ENCODE measurements at regions not wholly inside any gene's neighbourhood (a gene's known extent, or its start where the extent isn't known, plus 50 kb on each side); places are given as distances from the start of the nearest gene placed in this dataset.
A peak's percentile ranks its signal among the peaks of the same experiment; 100 is the strongest.
"Not testable (repeated sequence)": the region's sequence is repeated elsewhere in the genome, so short reads cannot be mapped to it uniquely, and the experiment has no call there.

GRCh38 chr12:74595696-74596095, 58.1 kb downstream of the ATXN7L3B start:
- Histone ChIP-seq H3K9ac (ENCODE audit: insufficient read length) (no peak overlapping the region), H3K9me3 (ENCODE audit: low read depth, low read length) (no peaks in the 10 kb centered on the region), H3K27ac (no peak overlapping the region), H3K36me3 (ENCODE audit: insufficient read depth, low read length) (no peaks in the 10 kb centered on the region), H3K4me3 (no peak overlapping the region)
- no peak for DNase-seq (ENCODE audit: low read depth, low spot score)
- TF ChIP-seq POLR2AphosphoS5 (IDR thresholded peaks at IDR 0.05; ENCODE audit: borderline replicate concordance, low read depth, low read length) (no peak), EZH2 (IDR thresholded peaks at IDR 0.05) (no peak), FOXP2 (optimal IDR thresholded peaks at IDR 0.05; ENCODE audit: control extremely low read depth, extremely low read length, insufficient read depth) (no peak)

GRCh38 chr12:74598819-74599218, 61.2 kb downstream of the ATXN7L3B start:
- H3K4me3 ChIP-seq: no peak overlapping the region
- no peaks in the 10 kb centered on the region for H3K36me3 ChIP-seq (ENCODE audit: insufficient read depth, low read length)
- DNase-seq (ENCODE audit: low read depth, low spot score): no peak
- no peak overlapping the region for H3K9ac ChIP-seq (ENCODE audit: insufficient read length)
- no peak overlapping the region for H3K27ac ChIP-seq
- H3K9me3 ChIP-seq (ENCODE audit: low read depth, low read length): peaks cover 5% of the 10 kb centered on the region; the same call in 1 of the 2 replicates
- TF ChIP-seq EZH2 (IDR thresholded peaks at IDR 0.05): no peak

GRCh38 chr12:74599932-74600331, 62.3 kb downstream of the ATXN7L3B start:
- no peak overlapping the region for H3K27ac ChIP-seq
- TF ChIP-seq EZH2 (IDR thresholded peaks at IDR 0.05): no peak
- TF ChIP-seq FOXP2 (optimal IDR thresholded peaks at IDR 0.05; ENCODE audit: control extremely low read depth, extremely low read length, insufficient read depth): no peak
- TF ChIP-seq POLR2AphosphoS5 (IDR thresholded peaks at IDR 0.05; ENCODE audit: borderline replicate concordance, low read depth, low read length): no peak
- no peak for DNase-seq (ENCODE audit: low read depth, low spot score)
- no peaks in the 10 kb centered on the region for H3K36me3 ChIP-seq (ENCODE audit: insufficient read depth, low read length)
- no peak overlapping the region for H3K4me3 ChIP-seq
- H3K9me3 ChIP-seq (ENCODE audit: low read depth, low read length): peaks cover 5% of the 10 kb centered on the region; the same call in 1 of the 2 replicates
- H3K9ac ChIP-seq (ENCODE audit: insufficient read length): no peak overlapping the region

GRCh38 chr12:74600817-74601216, 63.2 kb downstream of the ATXN7L3B start:
- not testable (repeated sequence) for H3K9ac ChIP-seq (ENCODE audit: insufficient read length); DNase-seq (ENCODE audit: low read depth, low spot score); H3K27ac ChIP-seq; H3K4me3 ChIP-seq; H3K9me3 ChIP-seq (ENCODE audit: low read depth, low read length); H3K36me3 ChIP-seq (ENCODE audit: insufficient read depth, low read length)

- Histone ChIP-seq H3K9ac (ENCODE audit: insufficient read length) (no peak overlapping the region), H3K36me3 (ENCODE audit: insufficient read depth, low read length) (no peaks in the 10 kb centered on the region), H3K4me3 (no peak overlapping the region), H3K9me3 (ENCODE audit: low read depth, low read length) (peaks cover 5% of the 10 kb centered on the region; the same call in 1 of the 2 replicates), H3K27ac (peak overlapping the region; percentile 39; the same call in 1 of the 2 replicates)
- no peak for DNase-seq (ENCODE audit: low read depth, low spot score)
- TF ChIP-seq EZH2 (IDR thresholded peaks at IDR 0.05) (no peak), FOXP2 (optimal IDR thresholded peaks at IDR 0.05; ENCODE audit: control extremely low read depth, extremely low read length, insufficient read depth) (no peak), POLR2AphosphoS5 (IDR thresholded peaks at IDR 0.05; ENCODE audit: borderline replicate concordance, low read depth, low read length) (no peak)
These were observed 65.4 kb downstream of the ATXN7L3B start for GRCh38 chr12:74602881-74603672.

GRCh38 chr12:74608231-74608775, 70.7 kb downstream of the ATXN7L3B start:
- peak; percentile 21; the same call in 1 of the 2 replicates for TF ChIP-seq POLR2AphosphoS5 (IDR thresholded peaks at IDR 0.05; ENCODE audit: borderline replicate concordance, low read depth, low read length)
- TF ChIP-seq EZH2 (IDR thresholded peaks at IDR 0.05): no peak
- Histone ChIP-seq H3K36me3 (ENCODE audit: insufficient read depth, low read length) (no peaks in the 10 kb centered on the region), H3K9ac (ENCODE audit: insufficient read length) (peak overlapping the region; percentile 53), H3K9me3 (ENCODE audit: low read depth, low read length) (no peaks in the 10 kb centered on the region), H3K4me3 (peak overlapping the region; percentile 67), H3K27ac (peak overlapping the region; percentile 90)
- DNase-seq (ENCODE audit: low read depth, low spot score): no peak

- Histone ChIP-seq H3K9ac (ENCODE audit: insufficient read length) (no peak overlapping the region), H3K9me3 (ENCODE audit: low read depth, low read length) (no peaks in the 10 kb centered on the region), H3K27ac (0 out of 2 replicates have a peak overlapping the region, but pooled peaks have one; percentile 72), H3K36me3 (ENCODE audit: insufficient read depth, low read length) (no peaks in the 10 kb centered on the region), H3K4me3 (no peak overlapping the region)
- TF ChIP-seq EZH2 (IDR thresholded peaks at IDR 0.05): no peak
- TF ChIP-seq FOXP2 (optimal IDR thresholded peaks at IDR 0.05; ENCODE audit: control extremely low read depth, extremely low read length, insufficient read depth): no peak
- DNase-seq (ENCODE audit: low read depth, low spot score): no peak
These were observed 73.1 kb downstream of the ATXN7L3B start for GRCh38 chr12:74610711-74611110.

GRCh38 chr12:74614426-74614825, 76.8 kb downstream of the ATXN7L3B start:
- Histone ChIP-seq H3K27ac (peak overlapping the region; percentile 56; the same call in 1 of the 2 replicates), H3K9ac (ENCODE audit: insufficient read length) (no peak overlapping the region), H3K4me3 (peak overlapping the region; percentile 11), H3K9me3 (ENCODE audit: low read depth, low read length) (no peaks in the 10 kb centered on the region), H3K36me3 (ENCODE audit: insufficient read depth, low read length) (no peaks in the 10 kb centered on the region)
- no peak for DNase-seq (ENCODE audit: low read depth, low spot score)
- no peak for TF ChIP-seq EZH2 (IDR thresholded peaks at IDR 0.05)
- TF ChIP-seq FOXP2 (optimal IDR thresholded peaks at IDR 0.05; ENCODE audit: control extremely low read depth, extremely low read length, insufficient read depth): no peak
- no peak; the same call in 1 of the 2 replicates for TF ChIP-seq POLR2AphosphoS5 (IDR thresholded peaks at IDR 0.05; ENCODE audit: borderline replicate concordance, low read depth, low read length)

GRCh38 chr12:74619084-74619483, 81.4 kb downstream of the ATXN7L3B start:
- Histone ChIP-seq H3K9ac (ENCODE audit: insufficient read length) (no peak overlapping the region), H3K27ac (no peak overlapping the region), H3K36me3 (ENCODE audit: insufficient read depth, low read length) (no peaks in the 10 kb centered on the region), H3K9me3 (ENCODE audit: low read depth, low read length) (no peaks in the 10 kb centered on the region), H3K4me3 (no peak overlapping the region)
- TF ChIP-seq POLR2AphosphoS5 (IDR thresholded peaks at IDR 0.05; ENCODE audit: borderline replicate concordance, low read depth, low read length): no peak
- TF ChIP-seq FOXP2 (optimal IDR thresholded peaks at IDR 0.05; ENCODE audit: control extremely low read depth, extremely low read length, insufficient read depth): no peak
- no peak for TF ChIP-seq EZH2 (IDR thresholded peaks at IDR 0.05)
- DNase-seq (ENCODE audit: low read depth, low spot score): no peak
